Activated CD8-positive, alpha-beta T cell treated with anti-CD3 and anti-CD28 coated beads for 36 hours (primary cell): ENCODE measurements at regions not wholly inside any gene's neighbourhood (a gene's known extent, or its start where the extent isn't known, plus 50 kb on each side); places are given as distances from the start of the nearest gene placed in this dataset.

Source experiments
- ATAC-seq: fragments of 200-7000 bp; cut with Tn5 transposase; one replicate; pipeline ENCODE4 v1.10.0; 2021; ENCODE audit warnings: mild to moderate bottlenecking, moderate library complexity
- CTCF ChIA-PET: fragments of 350-600 bp; sonication (Branson Sonifier 250); formaldehyde crosslinking; loops from one replicate; lab custom pipeline; 2021; ENCODE audit warnings: antibody characterized with exemption; lab: Charles Lee
- POLR2A ChIA-PET: fragments of 350-600 bp; sonication (Branson Sonifier 250); formaldehyde crosslinking; loops from one replicate; lab custom pipeline; 2021; ENCODE audit warnings: antibody characterized with exemption; lab: Charles Lee
- DNase-seq: peaks from one replicate; pipeline ENCODE4 v3.0.0-alpha.2; 2020
- H3K27ac Mint-ChIP-seq: one replicate; pipeline ENCODE4 v1.8.0; 2021; ENCODE audit warnings: mild to moderate bottlenecking, mixed read lengths
- H3K27me3 Mint-ChIP-seq: one replicate; pipeline ENCODE4 v1.8.0; 2021; ENCODE audit warnings: mixed read lengths
- H3K36me3 Mint-ChIP-seq: one replicate; pipeline ENCODE4 v1.8.0; 2021; ENCODE audit warnings: low read depth, mixed read lengths
- H3K4me1 Mint-ChIP-seq: one replicate; pipeline ENCODE4 v1.8.0; 2021; ENCODE audit warnings: low read depth, mixed read lengths
- H3K4me3 Mint-ChIP-seq: one replicate; pipeline ENCODE4 v1.8.0; 2021; ENCODE audit warnings: mild to moderate bottlenecking, moderate library complexity, mixed read lengths
- H3K9me3 Mint-ChIP-seq: one replicate; pipeline ENCODE4 v1.8.0; 2021; ENCODE audit warnings: mixed read lengths
- intact Hi-C: fragments of 100-400 bp; cut with micrococcal nuclease; formaldehyde crosslinking; loops from one replicate; pipeline ENCODE4 v1.10.0; 2022
- TF ChIP-seq, protein P1 (sequence below): fragments of 200-600 bp; IDR thresholded peaks from one replicate; pipeline ENCODE4 v1.8.0; 2022; ENCODE audit warnings: antibody characterized with exemption, mild to moderate bottlenecking

DNA sequence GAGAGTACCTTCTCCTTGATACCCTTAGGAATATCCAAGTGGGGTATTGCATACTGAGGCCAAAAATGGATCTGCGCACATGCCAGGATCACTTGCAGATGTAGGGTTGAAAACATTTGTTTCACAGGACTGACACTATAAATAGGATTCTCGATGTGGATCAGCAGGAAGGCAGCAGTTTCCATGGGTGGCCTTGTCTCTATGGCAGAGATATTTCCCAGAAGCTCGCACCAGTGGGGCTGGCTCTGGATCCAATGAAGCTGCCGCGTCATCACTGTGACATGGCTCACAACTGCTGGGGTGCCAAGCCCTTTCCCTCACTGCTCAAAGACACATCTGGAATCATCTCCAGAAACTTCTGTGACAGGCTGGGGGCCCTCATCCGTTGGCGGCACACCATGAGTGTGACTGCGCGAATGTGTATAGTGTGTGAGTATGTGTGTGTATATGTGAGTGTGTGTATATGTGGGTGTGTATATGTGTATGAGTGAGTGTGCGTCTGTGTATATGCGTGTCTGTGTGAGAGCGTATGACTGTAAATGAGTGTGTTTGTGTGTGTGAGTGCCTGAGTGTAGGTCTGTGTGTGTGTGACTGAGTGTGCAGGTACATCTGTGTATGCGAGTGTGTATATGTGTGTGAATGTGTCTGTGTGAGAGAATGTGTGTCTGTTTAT is 182.5 kb downstream of the GAS1 start:
- ATAC-seq, result no peak
- no peak for DNase-seq

DNA sequence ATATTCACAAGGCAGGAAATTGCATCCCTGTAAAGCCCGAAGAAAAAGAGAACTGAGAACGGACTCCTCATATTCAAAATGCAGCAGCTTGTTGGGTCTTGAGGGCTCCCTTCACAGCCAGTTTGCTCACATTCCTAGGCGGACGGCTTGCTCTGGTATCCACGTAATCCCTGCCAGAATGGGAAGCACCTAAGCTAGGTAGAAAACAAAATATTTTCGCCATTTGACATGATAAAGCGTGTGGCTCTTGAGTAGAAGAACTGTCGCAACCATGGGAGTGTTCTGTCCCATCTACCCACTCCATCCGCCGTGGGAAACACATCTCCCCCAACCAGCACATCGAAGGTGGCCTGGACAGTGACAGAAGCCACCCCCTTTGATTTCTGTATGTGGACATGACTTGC is 183.1 kb downstream of the GAS1 start:
- Mint-ChIP-seq H3K4me1 (no peaks in the 10 kb centered on the region), H3K36me3 (no peaks in the 10 kb centered on the region)
- no peak for ATAC-seq

More for the DNA sequence above, 182.5 kb downstream of the GAS1 start:
- TF ChIP-seq, protein P1, sequence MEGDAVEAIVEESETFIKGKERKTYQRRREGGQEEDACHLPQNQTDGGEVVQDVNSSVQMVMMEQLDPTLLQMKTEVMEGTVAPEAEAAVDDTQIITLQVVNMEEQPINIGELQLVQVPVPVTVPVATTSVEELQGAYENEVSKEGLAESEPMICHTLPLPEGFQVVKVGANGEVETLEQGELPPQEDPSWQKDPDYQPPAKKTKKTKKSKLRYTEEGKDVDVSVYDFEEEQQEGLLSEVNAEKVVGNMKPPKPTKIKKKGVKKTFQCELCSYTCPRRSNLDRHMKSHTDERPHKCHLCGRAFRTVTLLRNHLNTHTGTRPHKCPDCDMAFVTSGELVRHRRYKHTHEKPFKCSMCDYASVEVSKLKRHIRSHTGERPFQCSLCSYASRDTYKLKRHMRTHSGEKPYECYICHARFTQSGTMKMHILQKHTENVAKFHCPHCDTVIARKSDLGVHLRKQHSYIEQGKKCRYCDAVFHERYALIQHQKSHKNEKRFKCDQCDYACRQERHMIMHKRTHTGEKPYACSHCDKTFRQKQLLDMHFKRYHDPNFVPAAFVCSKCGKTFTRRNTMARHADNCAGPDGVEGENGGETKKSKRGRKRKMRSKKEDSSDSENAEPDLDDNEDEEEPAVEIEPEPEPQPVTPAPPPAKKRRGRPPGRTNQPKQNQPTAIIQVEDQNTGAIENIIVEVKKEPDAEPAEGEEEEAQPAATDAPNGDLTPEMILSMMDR, result no peak
- Mint-ChIP-seq H3K4me3 (no peak overlapping the region), H3K36me3 (no peaks in the 10 kb centered on the region), H3K9me3 (no peaks in the 10 kb centered on the region), H3K27me3 (peaks cover 1% of the 10 kb centered on the region), H3K4me1 (no peaks in the 10 kb centered on the region), H3K27ac (no peak overlapping the region)
- ChIA-PET CTCF (no interaction called here), POLR2A (no interaction called here)
- intact Hi-C loops, result no loop called here

GRCh38 chr9:86763791-86764190 is 183.5 kb downstream of the GAS1 start:
- Mint-ChIP-seq H3K4me3 (no peak overlapping the region), H3K9me3 (no peaks in the 10 kb centered on the region), H3K27me3 (peaks cover 1% of the 10 kb centered on the region), H3K36me3 (no peaks in the 10 kb centered on the region), H3K4me1 (no peaks in the 10 kb centered on the region), H3K27ac (no peak overlapping the region)
- TF ChIP-seq, protein P1, result no peak
- ATAC-seq (no peak), DNase-seq (no peak)
- ChIA-PET POLR2A (no interaction called here), CTCF (no interaction called here)
- intact Hi-C loops, result no loop called here

More for the DNA sequence above, 183.1 kb downstream of the GAS1 start:
- CTCF ChIA-PET, result no interaction called here
- TF ChIP-seq, protein P1, result no peak
- Mint-ChIP-seq H3K27me3 (peaks cover 1% of the 10 kb centered on the region), H3K27ac (no peak overlapping the region), H3K4me3 (no peak overlapping the region), H3K9me3 (no peaks in the 10 kb centered on the region)
- intact Hi-C loops, result no loop called here
- no peak for DNase-seq
- POLR2A ChIA-PET, result no interaction called here

DNA sequence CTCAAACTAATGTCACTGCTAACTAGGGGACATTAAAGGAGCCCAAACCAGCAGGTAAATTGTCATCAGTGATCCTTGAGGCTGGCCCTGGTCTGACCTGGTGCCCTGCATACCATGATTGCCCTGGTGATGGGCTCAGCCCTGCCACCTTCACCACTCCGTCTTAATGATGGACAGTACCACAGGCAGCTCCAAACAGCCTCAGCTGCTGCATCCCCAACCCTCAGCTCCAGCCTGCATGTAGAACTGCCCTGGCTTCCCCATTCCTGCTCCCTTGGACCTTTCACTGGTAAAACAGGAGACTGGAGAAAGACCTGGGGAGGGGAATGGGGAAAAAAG is 190.0 kb downstream of the GAS1 start:
- no peak for DNase-seq
- ATAC-seq, result no peak
- Mint-ChIP-seq H3K27ac (no peak overlapping the region), H3K9me3 (no peaks in the 10 kb centered on the region), H3K4me3 (no peak overlapping the region), H3K36me3 (no peaks in the 10 kb centered on the region), H3K4me1 (no peaks in the 10 kb centered on the region), H3K27me3 (no peaks in the 10 kb centered on the region)
- TF ChIP-seq, protein P1, result no peak
- ChIA-PET POLR2A (no interaction called here), CTCF (no interaction called here)
- intact Hi-C loops, result no loop called here

DNA sequence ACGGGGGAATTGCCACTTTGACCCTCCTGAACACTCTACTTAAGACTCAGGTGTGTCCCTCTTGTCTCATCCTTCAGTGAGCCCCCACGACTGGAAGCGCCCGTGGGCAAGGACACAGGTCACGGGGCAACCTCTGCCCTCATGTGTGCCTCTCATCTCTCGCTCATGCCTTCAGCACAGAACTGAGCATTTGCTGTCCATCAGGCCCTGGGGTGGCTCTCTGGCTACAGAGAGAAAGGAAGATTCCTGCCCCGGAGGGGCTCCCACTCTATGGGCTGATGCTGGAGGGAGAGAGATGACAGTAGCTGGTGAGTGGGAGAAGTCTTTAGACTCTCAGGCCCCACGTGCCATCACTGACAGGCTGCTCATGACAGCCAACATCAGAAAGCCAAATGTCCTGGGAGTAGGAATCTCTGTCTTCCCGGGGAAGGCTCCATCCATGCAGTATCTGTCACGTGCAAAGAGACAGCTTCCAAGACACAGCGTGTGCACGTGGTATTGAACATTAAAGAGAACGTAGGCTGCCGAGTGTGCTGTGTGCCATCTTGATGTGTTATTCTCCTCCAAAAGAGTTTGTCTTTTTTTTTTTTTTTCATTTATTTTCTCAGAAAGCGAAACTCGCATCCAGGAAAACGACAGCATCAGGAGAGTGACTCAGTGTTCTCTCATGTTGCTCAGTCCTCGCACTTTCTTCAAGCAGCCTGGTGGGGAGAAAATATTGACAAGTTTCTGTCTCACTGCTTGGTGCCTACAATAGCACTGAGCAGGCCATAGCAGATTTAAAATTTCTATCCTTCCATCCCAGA is 190.5 kb downstream of the GAS1 start:
- CTCF ChIA-PET, result no interaction called here
- Mint-ChIP-seq H3K9me3 (no peaks in the 10 kb centered on the region), H3K4me1 (no peaks in the 10 kb centered on the region), H3K36me3 (no peaks in the 10 kb centered on the region), H3K27me3 (no peaks in the 10 kb centered on the region), H3K27ac (no peak overlapping the region), H3K4me3 (no peak overlapping the region)
- POLR2A ChIA-PET, result no interaction called here
- intact Hi-C loops, result no loop called here
- DNase-seq, result no peak
- no peak for ATAC-seq
- TF ChIP-seq, protein P1, result no peak
